GM23338 (cell line): ENCODE measurements at regions not wholly inside any gene's neighbourhood (a gene's known extent, or its start where the extent isn't known, plus 50 kb on each side); places are given as distances from the start of the nearest gene placed in this dataset.

Experiments
- ATAC-seq: fragments of 200-7000 bp; cut with Tn5 transposase; 3 replicates; pipeline ENCODE4 v1.9.1; 2020
- DNase-seq: peaks from one replicate; pipeline ENCODE4 v3.0.0-alpha.2; 2015; ENCODE audit warnings: low spot score
- H2AFZ ChIP-seq: fragments of 200-600 bp; sonication (generic); 2 replicates; pipeline ENCODE4 v1.8.0; 2016; ENCODE audit warnings: antibody characterized with exemption, mild to moderate bottlenecking, moderate library complexity
- H3F3A ChIP-seq: fragments of 200-600 bp; sonication (generic); replicated peaks from 2 replicates; pipeline ENCODE4 v1.8.0; 2017; ENCODE audit warnings: antibody characterized with exemption, mixed run types, low read depth
- H3K27ac ChIP-seq: fragments of 200-600 bp; sonication (generic); 2 replicates; pipeline ENCODE4 v1.6.1; 2016; ENCODE audit warnings: low read depth
- H3K27me3 ChIP-seq: fragments of 200-600 bp; sonication (generic); 2 replicates; pipeline ENCODE4 v1.8.0; 2016; ENCODE audit warnings: mild to moderate bottlenecking, mixed run types, moderate library complexity; ENCODE audit not compliant: insufficient read depth
- H3K36me3 ChIP-seq: fragments of 200-600 bp; sonication (generic); 2 replicates; pipeline ENCODE4 v1.8.0; 2016; ENCODE audit warnings: mild to moderate bottlenecking; ENCODE audit not compliant: insufficient read depth
- H3K4me1 ChIP-seq: fragments of 200-600 bp; sonication (generic); 2 replicates; pipeline ENCODE4 v1.8.0; 2016; ENCODE audit warnings: mild to moderate bottlenecking, moderate library complexity; ENCODE audit not compliant: insufficient read depth
- H3K4me2 ChIP-seq: fragments of 200-600 bp; sonication (generic); 2 replicates; pipeline ENCODE4 v1.7.1; 2017; ENCODE audit warnings: mixed run types
- H3K4me3 ChIP-seq: fragments of 200-600 bp; sonication (generic); 2 replicates; pipeline ENCODE4 v1.6.1; 2016; ENCODE audit warnings: mixed run types
- H3K79me2 ChIP-seq: fragments of 200-600 bp; sonication (generic); replicated peaks from 2 replicates; pipeline ENCODE4 v1.8.0; 2017; ENCODE audit warnings: mild to moderate bottlenecking; ENCODE audit not compliant: insufficient read depth
- H3K9me2 ChIP-seq: fragments of 200-600 bp; sonication (generic); 2 replicates; pipeline ENCODE4 v1.8.0; 2017; ENCODE audit not compliant: insufficient read depth
- H4K20me1 ChIP-seq: fragments of 200-600 bp; sonication (generic); replicated peaks from 2 replicates; pipeline ENCODE4 v1.8.0; 2017; ENCODE audit warnings: mild to moderate bottlenecking; ENCODE audit not compliant: insufficient read depth
- H3K27ac Mint-ChIP-seq: 2 replicates; pipeline ENCODE4 v1.8.0; 2020; ENCODE audit warnings: inconsistent platforms, mild to moderate bottlenecking, moderate library complexity, mixed read lengths
- H3K27me3 Mint-ChIP-seq: 3 replicates; pipeline ENCODE4 v1.8.0; 2022; ENCODE audit warnings: low read depth, mild to moderate bottlenecking, moderate library complexity, mixed read lengths, inconsistent platforms; ENCODE audit not compliant: insufficient read depth, poor library complexity
- H3K36me3 Mint-ChIP-seq: 3 replicates; pipeline ENCODE4 v1.8.0; 2021; ENCODE audit warnings: low read depth, mild to moderate bottlenecking, inconsistent platforms, moderate library complexity, mixed read lengths
- H3K4me1 Mint-ChIP-seq: 3 replicates; pipeline ENCODE4 v1.8.0; 2020; ENCODE audit warnings: mild to moderate bottlenecking, inconsistent platforms, mixed read lengths
- H3K4me3 Mint-ChIP-seq: 3 replicates; pipeline ENCODE4 v1.8.0; 2021; ENCODE audit warnings: moderate library complexity, mild to moderate bottlenecking, inconsistent platforms, mixed read lengths
- H3K9me3 Mint-ChIP-seq: 3 replicates; pipeline ENCODE4 v1.8.0; 2020; ENCODE audit warnings: moderate library complexity, mild to moderate bottlenecking, inconsistent platforms, mixed read lengths
- CREB1 ChIP-seq: fragments of 250-450 bp; sonication (Bioruptor Pico); IDR thresholded peaks from 2 replicates; pipeline ENCODE4 v1.5.0; 2020; ENCODE audit warnings: low read depth, mild to moderate bottlenecking, moderate library complexity
- EZH2 ChIP-seq: fragments of 200-600 bp; sonication (generic); IDR thresholded peaks from one replicate; pipeline ENCODE4 v1.8.0; 2017; ENCODE audit warnings: antibody characterized with exemption, mild to moderate bottlenecking, low read depth; ENCODE audit not compliant: unreplicated experiment
- EZH2phosphoT487 ChIP-seq: fragments of 200-600 bp; sonication (generic); IDR thresholded peaks from one replicate; pipeline ENCODE4 v1.8.1; 2018; ENCODE audit warnings: antibody characterized with exemption; ENCODE audit not compliant: unreplicated experiment
- JUNB ChIP-seq: IDR thresholded peaks from one replicate; pipeline ENCODE4 v1.6.1; 2016; ENCODE audit warnings: antibody characterized with exemption; ENCODE audit not compliant: unreplicated experiment
- NANOG ChIP-seq: IDR thresholded peaks from 2 replicates; pipeline ENCODE4 v1.6.1; 2016; ENCODE audit warnings: antibody characterized with exemption, borderline replicate concordance
- POLR2AphosphoS5 ChIP-seq: IDR thresholded peaks from 2 replicates; pipeline ENCODE4 v1.6.1; 2016; ENCODE audit warnings: antibody characterized with exemption, low read depth
- STAT1 ChIP-seq: IDR thresholded peaks from one replicate; pipeline ENCODE4 v1.6.1; 2016; ENCODE audit warnings: antibody characterized with exemption; ENCODE audit not compliant: unreplicated experiment
- ZNF331 ChIP-seq: fragments of 250-450 bp; sonication (Bioruptor Pico); IDR thresholded peaks from 2 replicates; pipeline ENCODE4 v1.5.0; 2020; ENCODE audit warnings: low read depth, mild to moderate bottlenecking, moderate library complexity
- TF ChIP-seq, protein P1 (sequence below): IDR thresholded peaks from one replicate; pipeline ENCODE4 v1.6.1; 2018; ENCODE audit warnings: antibody characterized with exemption; ENCODE audit not compliant: unreplicated experiment
- TF ChIP-seq, protein P2 (sequence below): fragments of 250-450 bp; sonication (Bioruptor Pico); IDR thresholded peaks from 2 replicates; pipeline ENCODE4 v1.5.0; 2020; ENCODE audit warnings: mild to moderate bottlenecking, moderate library complexity
- TF ChIP-seq, protein P3 (sequence below), 2 experiments: fragments of 200-600 bp in 1 of 2; sonication (generic) in 1 of 2; conservative IDR thresholded peaks; 2 replicates each; pipeline versions ENCODE4 v1.5.1 to v1.6.1; 2016 to 2017; ENCODE audit warnings: antibody characterized with exemption in 2 of 2, low read depth in 2 of 2, mild to moderate bottlenecking in 2 of 2, moderate library complexity in 1 of 2

DNA sequence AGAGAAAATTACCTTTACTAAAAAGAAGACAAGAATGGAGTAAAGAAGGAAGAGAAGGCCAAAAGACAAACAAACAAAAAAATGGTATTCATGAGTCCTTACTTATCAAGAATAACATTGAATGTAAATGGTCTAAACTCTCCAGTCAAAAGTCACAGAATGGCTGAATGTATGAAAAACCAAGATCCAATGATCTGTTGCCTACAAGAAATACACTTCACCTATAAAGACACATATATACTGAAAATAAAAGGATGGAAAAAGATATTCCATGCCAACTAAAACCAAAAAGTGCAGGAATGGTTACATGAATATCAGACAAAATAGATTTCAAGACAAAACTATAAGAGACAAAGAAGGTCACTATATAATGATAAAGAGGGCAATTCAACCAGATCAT lies 65.0 kb upstream of the ASXL3 start:
- Histone ChIP-seq H4K20me1 (no peaks in the 10 kb centered on the region; the same call in 1 of the 2 replicates), H3K27me3 (no peaks in the 10 kb centered on the region), H3K27ac (no peak overlapping the region), H3K4me2 (no peak overlapping the region), H3F3A (no peaks in the 10 kb centered on the region), H3K79me2 (no peaks in the 10 kb centered on the region), H2AFZ (no peak overlapping the region), H3K4me3 (no peak overlapping the region), H3K36me3 (peaks cover 3% of the 10 kb centered on the region; the same call in 1 of the 2 replicates), H3K4me1 (no peaks in the 10 kb centered on the region), H3K9me2 (no peaks in the 10 kb centered on the region)
- DNase-seq (no peak), ATAC-seq (no peak)
- no peaks in the 10 kb centered on the region for H3K4me1 Mint-ChIP-seq
- no peak overlapping the region for H3K4me3 Mint-ChIP-seq
- H3K9me3 Mint-ChIP-seq: peaks cover 25% of the 10 kb centered on the region
- H3K27me3 Mint-ChIP-seq: peaks cover 3% of the 10 kb centered on the region
- TF ChIP-seq, protein P1, sequence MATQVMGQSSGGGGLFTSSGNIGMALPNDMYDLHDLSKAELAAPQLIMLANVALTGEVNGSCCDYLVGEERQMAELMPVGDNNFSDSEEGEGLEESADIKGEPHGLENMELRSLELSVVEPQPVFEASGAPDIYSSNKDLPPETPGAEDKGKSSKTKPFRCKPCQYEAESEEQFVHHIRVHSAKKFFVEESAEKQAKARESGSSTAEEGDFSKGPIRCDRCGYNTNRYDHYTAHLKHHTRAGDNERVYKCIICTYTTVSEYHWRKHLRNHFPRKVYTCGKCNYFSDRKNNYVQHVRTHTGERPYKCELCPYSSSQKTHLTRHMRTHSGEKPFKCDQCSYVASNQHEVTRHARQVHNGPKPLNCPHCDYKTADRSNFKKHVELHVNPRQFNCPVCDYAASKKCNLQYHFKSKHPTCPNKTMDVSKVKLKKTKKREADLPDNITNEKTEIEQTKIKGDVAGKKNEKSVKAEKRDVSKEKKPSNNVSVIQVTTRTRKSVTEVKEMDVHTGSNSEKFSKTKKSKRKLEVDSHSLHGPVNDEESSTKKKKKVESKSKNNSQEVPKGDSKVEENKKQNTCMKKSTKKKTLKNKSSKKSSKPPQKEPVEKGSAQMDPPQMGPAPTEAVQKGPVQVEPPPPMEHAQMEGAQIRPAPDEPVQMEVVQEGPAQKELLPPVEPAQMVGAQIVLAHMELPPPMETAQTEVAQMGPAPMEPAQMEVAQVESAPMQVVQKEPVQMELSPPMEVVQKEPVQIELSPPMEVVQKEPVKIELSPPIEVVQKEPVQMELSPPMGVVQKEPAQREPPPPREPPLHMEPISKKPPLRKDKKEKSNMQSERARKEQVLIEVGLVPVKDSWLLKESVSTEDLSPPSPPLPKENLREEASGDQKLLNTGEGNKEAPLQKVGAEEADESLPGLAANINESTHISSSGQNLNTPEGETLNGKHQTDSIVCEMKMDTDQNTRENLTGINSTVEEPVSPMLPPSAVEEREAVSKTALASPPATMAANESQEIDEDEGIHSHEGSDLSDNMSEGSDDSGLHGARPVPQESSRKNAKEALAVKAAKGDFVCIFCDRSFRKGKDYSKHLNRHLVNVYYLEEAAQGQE: no peak
- TF ChIP-seq EZH2 (no peak), ZNF331 (no peak), STAT1 (no peak), CREB1 (no peak), JUNB (no peak), NANOG (no peak), EZH2phosphoT487 (no peak), POLR2AphosphoS5 (no peak)
- TF ChIP-seq, protein P2, sequence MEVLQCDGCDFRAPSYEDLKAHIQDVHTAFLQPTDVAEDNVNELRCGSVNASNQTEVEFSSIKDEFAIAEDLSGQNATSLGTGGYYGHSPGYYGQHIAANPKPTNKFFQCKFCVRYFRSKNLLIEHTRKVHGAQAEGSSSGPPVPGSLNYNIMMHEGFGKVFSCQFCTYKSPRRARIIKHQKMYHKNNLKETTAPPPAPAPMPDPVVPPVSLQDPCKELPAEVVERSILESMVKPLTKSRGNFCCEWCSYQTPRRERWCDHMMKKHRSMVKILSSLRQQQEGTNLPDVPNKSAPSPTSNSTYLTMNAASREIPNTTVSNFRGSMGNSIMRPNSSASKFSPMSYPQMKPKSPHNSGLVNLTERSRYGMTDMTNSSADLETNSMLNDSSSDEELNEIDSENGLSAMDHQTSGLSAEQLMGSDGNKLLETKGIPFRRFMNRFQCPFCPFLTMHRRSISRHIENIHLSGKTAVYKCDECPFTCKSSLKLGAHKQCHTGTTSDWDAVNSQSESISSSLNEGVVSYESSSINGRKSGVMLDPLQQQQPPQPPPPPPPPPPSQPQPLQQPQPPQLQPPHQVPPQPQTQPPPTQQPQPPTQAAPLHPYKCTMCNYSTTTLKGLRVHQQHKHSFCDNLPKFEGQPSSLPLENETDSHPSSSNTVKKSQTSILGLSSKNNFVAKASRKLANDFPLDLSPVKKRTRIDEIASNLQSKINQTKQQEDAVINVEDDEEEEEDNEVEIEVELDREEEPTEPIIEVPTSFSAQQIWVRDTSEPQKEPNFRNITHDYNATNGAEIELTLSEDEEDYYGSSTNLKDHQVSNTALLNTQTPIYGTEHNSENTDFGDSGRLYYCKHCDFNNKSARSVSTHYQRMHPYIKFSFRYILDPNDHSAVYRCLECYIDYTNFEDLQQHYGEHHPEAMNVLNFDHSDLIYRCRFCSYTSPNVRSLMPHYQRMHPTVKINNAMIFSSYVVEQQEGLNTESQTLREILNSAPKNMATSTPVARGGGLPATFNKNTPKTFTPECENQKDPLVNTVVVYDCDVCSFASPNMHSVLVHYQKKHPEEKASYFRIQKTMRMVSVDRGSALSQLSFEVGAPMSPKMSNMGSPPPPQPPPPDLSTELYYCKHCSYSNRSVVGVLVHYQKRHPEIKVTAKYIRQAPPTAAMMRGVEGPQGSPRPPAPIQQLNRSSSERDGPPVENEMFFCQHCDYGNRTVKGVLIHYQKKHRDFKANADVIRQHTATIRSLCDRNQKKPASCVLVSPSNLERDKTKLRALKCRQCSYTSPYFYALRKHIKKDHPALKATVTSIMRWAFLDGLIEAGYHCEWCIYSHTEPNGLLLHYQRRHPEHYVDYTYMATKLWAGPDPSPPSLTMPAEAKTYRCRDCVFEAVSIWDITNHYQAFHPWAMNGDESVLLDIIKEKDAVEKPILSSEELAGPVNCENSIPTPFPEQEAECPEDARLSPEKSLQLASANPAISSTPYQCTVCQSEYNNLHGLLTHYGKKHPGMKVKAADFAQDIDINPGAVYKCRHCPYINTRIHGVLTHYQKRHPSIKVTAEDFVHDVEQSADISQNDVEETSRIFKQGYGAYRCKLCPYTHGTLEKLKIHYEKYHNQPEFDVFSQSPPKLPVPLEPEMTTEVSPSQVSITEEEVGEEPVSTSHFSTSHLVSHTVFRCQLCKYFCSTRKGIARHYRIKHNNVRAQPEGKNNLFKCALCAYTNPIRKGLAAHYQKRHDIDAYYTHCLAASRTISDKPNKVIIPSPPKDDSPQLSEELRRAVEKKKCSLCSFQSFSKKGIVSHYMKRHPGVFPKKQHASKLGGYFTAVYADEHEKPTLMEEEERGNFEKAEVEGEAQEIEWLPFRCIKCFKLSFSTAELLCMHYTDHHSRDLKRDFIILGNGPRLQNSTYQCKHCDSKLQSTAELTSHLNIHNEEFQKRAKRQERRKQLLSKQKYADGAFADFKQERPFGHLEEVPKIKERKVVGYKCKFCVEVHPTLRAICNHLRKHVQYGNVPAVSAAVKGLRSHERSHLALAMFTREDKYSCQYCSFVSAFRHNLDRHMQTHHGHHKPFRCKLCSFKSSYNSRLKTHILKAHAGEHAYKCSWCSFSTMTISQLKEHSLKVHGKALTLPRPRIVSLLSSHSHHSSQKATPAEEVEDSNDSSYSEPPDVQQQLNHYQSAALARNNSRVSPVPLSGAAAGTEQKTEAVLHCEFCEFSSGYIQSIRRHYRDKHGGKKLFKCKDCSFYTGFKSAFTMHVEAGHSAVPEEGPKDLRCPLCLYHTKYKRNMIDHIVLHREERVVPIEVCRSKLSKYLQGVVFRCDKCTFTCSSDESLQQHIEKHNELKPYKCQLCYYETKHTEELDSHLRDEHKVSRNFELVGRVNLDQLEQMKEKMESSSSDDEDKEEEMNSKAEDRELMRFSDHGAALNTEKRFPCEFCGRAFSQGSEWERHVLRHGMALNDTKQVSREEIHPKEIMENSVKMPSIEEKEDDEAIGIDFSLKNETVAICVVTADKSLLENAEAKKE (CRISPR knock-in tag): no peak
- TF ChIP-seq, protein P3, sequence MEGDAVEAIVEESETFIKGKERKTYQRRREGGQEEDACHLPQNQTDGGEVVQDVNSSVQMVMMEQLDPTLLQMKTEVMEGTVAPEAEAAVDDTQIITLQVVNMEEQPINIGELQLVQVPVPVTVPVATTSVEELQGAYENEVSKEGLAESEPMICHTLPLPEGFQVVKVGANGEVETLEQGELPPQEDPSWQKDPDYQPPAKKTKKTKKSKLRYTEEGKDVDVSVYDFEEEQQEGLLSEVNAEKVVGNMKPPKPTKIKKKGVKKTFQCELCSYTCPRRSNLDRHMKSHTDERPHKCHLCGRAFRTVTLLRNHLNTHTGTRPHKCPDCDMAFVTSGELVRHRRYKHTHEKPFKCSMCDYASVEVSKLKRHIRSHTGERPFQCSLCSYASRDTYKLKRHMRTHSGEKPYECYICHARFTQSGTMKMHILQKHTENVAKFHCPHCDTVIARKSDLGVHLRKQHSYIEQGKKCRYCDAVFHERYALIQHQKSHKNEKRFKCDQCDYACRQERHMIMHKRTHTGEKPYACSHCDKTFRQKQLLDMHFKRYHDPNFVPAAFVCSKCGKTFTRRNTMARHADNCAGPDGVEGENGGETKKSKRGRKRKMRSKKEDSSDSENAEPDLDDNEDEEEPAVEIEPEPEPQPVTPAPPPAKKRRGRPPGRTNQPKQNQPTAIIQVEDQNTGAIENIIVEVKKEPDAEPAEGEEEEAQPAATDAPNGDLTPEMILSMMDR (conservative IDR thresholded peaks at IDR 0.05; ENCODE audit: low read depth in 2 of 2): no peak
- peaks cover 11% of the 10 kb centered on the region; the same call in 2 of the 3 replicates for H3K36me3 Mint-ChIP-seq
- H3K27ac Mint-ChIP-seq: no peak overlapping the region
